NT2/D1 (cell line): ENCODE measurements at regions not wholly inside any gene's neighbourhood (a gene's known extent, or its start where the extent isn't known, plus 50 kb on each side); places are given as distances from the start of the nearest gene placed in this dataset.
"Not testable (repeated sequence)": the region's sequence is repeated elsewhere in the genome, so short reads cannot be mapped to it uniquely, and the experiment has no call there.

Source experiments
- DNase-seq: peaks from one replicate; pipeline ENCODE4 v3.0.0-alpha.2; 2011; ENCODE audit warnings: low read depth, low spot score
- H3K27me3 ChIP-seq: 2 replicates; pipeline ENCODE4 v1.6.0; 2011; ENCODE audit warnings: mild to moderate bottlenecking; ENCODE audit not compliant: insufficient read length, insufficient read depth
- H3K36me3 ChIP-seq: 2 replicates; pipeline ENCODE4 v1.6.1; 2011; ENCODE audit warnings: mild to moderate bottlenecking, low read length, mixed read lengths; ENCODE audit not compliant: insufficient read depth, insufficient read length
- H3K4me1 ChIP-seq: 2 replicates; pipeline ENCODE4 v1.5.1; 2011; ENCODE audit not compliant: insufficient read depth, insufficient read length
- H3K4me3 ChIP-seq: 2 replicates; pipeline ENCODE4 v1.5.1; 2011; ENCODE audit warnings: low read depth; ENCODE audit not compliant: insufficient read length
- H3K9ac ChIP-seq: 2 replicates; pipeline ENCODE4 v1.6.0; 2011; ENCODE audit warnings: low read depth; ENCODE audit not compliant: insufficient read length
- H3K9me3 ChIP-seq: 2 replicates; pipeline ENCODE4 v1.5.1; 2011; ENCODE audit warnings: mild to moderate bottlenecking, low read length; ENCODE audit not compliant: insufficient read depth
- SUZ12 ChIP-seq: IDR thresholded peaks from 2 replicates; pipeline ENCODE4 v1.6.1; 2011; ENCODE audit not compliant: insufficient read length, insufficient read depth; ENCODE audit errors: extremely low read depth
- YY1 ChIP-seq: IDR thresholded peaks from 2 replicates; pipeline ENCODE4 v1.6.1; 2011; ENCODE audit not compliant: insufficient read length, insufficient read depth
- ZNF274 ChIP-seq: IDR thresholded peaks from 2 replicates; pipeline ENCODE4 v1.6.1; 2011; ENCODE audit warnings: mild to moderate bottlenecking, low read depth, low read length

GRCh38 chr5:107005161-107005560 lies 665.6 kb downstream of the EFNA5 start:
- Histone ChIP-seq H3K4me1 (no peaks in the 10 kb centered on the region), H3K4me3 (no peak overlapping the region), H3K27me3 (no peaks in the 10 kb centered on the region), H3K36me3 (no peaks in the 10 kb centered on the region), H3K9ac (no peak overlapping the region), H3K9me3 (no peaks in the 10 kb centered on the region; the same call in 1 of the 2 replicates)
- no peak for DNase-seq
- TF ChIP-seq YY1 = no peak
- TF ChIP-seq SUZ12 = no peak
- no peak for TF ChIP-seq ZNF274

GRCh38 chr5:107002115-107002514 lies 668.6 kb downstream of the EFNA5 start:
- Histone ChIP-seq H3K9me3 (no peaks in the 10 kb centered on the region; the same call in 1 of the 2 replicates), H3K4me3 (no peak overlapping the region), H3K27me3 (no peaks in the 10 kb centered on the region), H3K9ac (no peak overlapping the region), H3K36me3 (no peaks in the 10 kb centered on the region), H3K4me1 (no peaks in the 10 kb centered on the region)
- no peak for TF ChIP-seq ZNF274
- TF ChIP-seq YY1 = no peak
- TF ChIP-seq SUZ12 = no peak
- DNase-seq = no peak

- H3K4me3 ChIP-seq, H3K27me3 ChIP-seq, H3K9me3 ChIP-seq, H3K9ac ChIP-seq, H3K4me1 ChIP-seq, H3K36me3 ChIP-seq, DNase-seq: not testable (repeated sequence)
These were observed 671.2 kb downstream of the EFNA5 start for GRCh38 chr5:106999506-106999905.

- H3K9me3 ChIP-seq = peaks cover 11% of the 10 kb centered on the region; the same call in 1 of the 2 replicates
- no peak overlapping the region for H3K9ac ChIP-seq
- no peaks in the 10 kb centered on the region for H3K27me3 ChIP-seq
- no peaks in the 10 kb centered on the region for H3K36me3 ChIP-seq
- no peak for DNase-seq
- TF ChIP-seq ZNF274 (no peak), YY1 (no peak), SUZ12 (no peak)
- H3K4me3 ChIP-seq = no peak overlapping the region
- H3K4me1 ChIP-seq = no peaks in the 10 kb centered on the region
These were observed 684.7 kb downstream of the EFNA5 start for GRCh38 chr5:106986006-106986405.

- DNase-seq = no peak
- Histone ChIP-seq H3K4me3 (no peak overlapping the region), H3K4me1 (no peaks in the 10 kb centered on the region), H3K36me3 (no peaks in the 10 kb centered on the region), H3K9me3 (peaks cover 11% of the 10 kb centered on the region; the same call in 1 of the 2 replicates), H3K27me3 (no peaks in the 10 kb centered on the region), H3K9ac (no peak overlapping the region)
- TF ChIP-seq ZNF274 = no peak
- no peak for TF ChIP-seq SUZ12
- no peak for TF ChIP-seq YY1
These were observed 685.6 kb downstream of the EFNA5 start for GRCh38 chr5:106985174-106985573.

- Histone ChIP-seq H3K4me3 (peak overlapping the region; percentile 26), H3K9ac (peak overlapping the region; percentile 56)
- DNase-seq, H3K9me3 ChIP-seq, H3K36me3 ChIP-seq, H3K4me1 ChIP-seq, H3K27me3 ChIP-seq: not testable (repeated sequence)
These were observed 691.6 kb downstream of the EFNA5 start for GRCh38 chr5:106979178-106979577.

- not testable (repeated sequence) for H3K27me3 ChIP-seq, H3K9ac ChIP-seq, H3K36me3 ChIP-seq, H3K9me3 ChIP-seq, DNase-seq, H3K4me1 ChIP-seq
- peak overlapping the region; percentile 18 for H3K4me3 ChIP-seq
These were observed 692.1 kb downstream of the EFNA5 start for GRCh38 chr5:106978582-106979165.

- Histone ChIP-seq H3K27me3 (no peaks in the 10 kb centered on the region), H3K4me3 (no peak overlapping the region), H3K9me3 (no peaks in the 10 kb centered on the region), H3K9ac (no peak overlapping the region), H3K36me3 (no peaks in the 10 kb centered on the region), H3K4me1 (no peaks in the 10 kb centered on the region)
- no peak for DNase-seq
- TF ChIP-seq SUZ12 (no peak), ZNF274 (no peak), YY1 (no peak)
These were observed 694.4 kb downstream of the EFNA5 start for GRCh38 chr5:106976363-106976762.
